B cell (primary cell): ENCODE measurements at regions not wholly inside any gene's neighbourhood (a gene's known extent, or its start where the extent isn't known, plus 50 kb on each side); places are given as distances from the start of the nearest gene placed in this dataset.

Experiments
- ATAC-seq: fragments of 200-7000 bp; cut with Tn5 transposase; one replicate; pipeline ENCODE4 v1.10.0; 2021; ENCODE audit warnings: low read depth, mild to moderate bottlenecking, moderate number of reproducible peaks, moderate library complexity
- CTCF ChIA-PET: fragments of 350-600 bp; sonication (Branson Sonifier 250); formaldehyde crosslinking; loops from one replicate; lab custom pipeline; 2021; ENCODE audit warnings: antibody characterized with exemption, inconsistent platforms; lab: Charles Lee
- POLR2A ChIA-PET: fragments of 350-600 bp; sonication (Branson Sonifier 250); formaldehyde crosslinking; loops from one replicate; lab custom pipeline; 2021; ENCODE audit warnings: antibody characterized with exemption; lab: Charles Lee
- DNase-seq: peaks from one replicate; pipeline ENCODE4 v3.0.0; 2013
- H2AFZ ChIP-seq: 2 replicates; pipeline ENCODE4 v1.6.1; 2012; ENCODE audit warnings: mild to moderate bottlenecking, low read depth, low read length; ENCODE audit not compliant: insufficient read depth, poor library complexity, severe bottlenecking
- H3K27ac ChIP-seq, 2 donors: 1 replicate in 1 of 2; 2 replicates in 1 of 2; pipeline ENCODE4 v1.5.1; 2012 to 2013; ENCODE audit warnings: low read length in 2 of 2, mild to moderate bottlenecking in 2 of 2, moderate library complexity in 1 of 2
- H3K27me3 ChIP-seq, 4 experiments: fragments of 200-600 bp in 1 of 4; sonication (generic) in 1 of 4; replicated peaks in 1 of 4; 1 replicate in 2 of 4; 2 replicates in 2 of 4; pipeline versions ENCODE4 v1.6.1 to v1.7.0; 2013 to 2016; ENCODE audit warnings: low read length in 3 of 4, mild to moderate bottlenecking in 2 of 4, mixed read lengths in 1 of 4, moderate library complexity in 1 of 4; ENCODE audit not compliant: insufficient read depth in 4 of 4, control insufficient read depth in 3 of 4; ENCODE audit errors: control extremely low read depth in 1 of 4
- H3K36me3 ChIP-seq, 2 experiments: replicated peaks in 1 of 2; 1 replicate in 1 of 2; 2 replicates in 1 of 2; pipeline versions ENCODE4 v1.6.1 to v1.7.1; 2013; ENCODE audit warnings: low read length in 1 of 2; ENCODE audit not compliant: insufficient read depth in 2 of 2, control insufficient read depth in 1 of 2; ENCODE audit errors: control extremely low read depth in 1 of 2, extremely low read depth in 1 of 2
- H3K4me1 ChIP-seq, 2 donors: fragments of 200-600 bp in 1 of 2; sonication (generic) in 1 of 2; 1 replicate in 1 of 2; 2 replicates in 1 of 2; pipeline versions ENCODE4 v1.5.1 to v1.6.1; 2013 to 2017; ENCODE audit warnings: low read length in 2 of 2; ENCODE audit not compliant: control insufficient read depth in 2 of 2, insufficient read depth in 2 of 2
- H3K4me2 ChIP-seq: replicated peaks from 2 replicates; pipeline ENCODE3; 2012; ENCODE audit warnings: mild to moderate bottlenecking, low read depth, low read length; ENCODE audit not compliant: poor library complexity, severe bottlenecking
- H3K4me3 ChIP-seq, 5 experiments: fragments of 200-600 bp in 1 of 5; sonication (generic) in 1 of 5; 1 replicate in 3 of 5; 2 replicates in 2 of 5; pipeline versions ENCODE4 v1.5.1 to v1.7.0; 2011 to 2016; ENCODE audit warnings: low read length in 4 of 5, mild to moderate bottlenecking in 4 of 5, low read depth in 2 of 5, control low read depth in 1 of 5, moderate library complexity in 1 of 5; ENCODE audit not compliant: insufficient read depth in 1 of 5; ENCODE audit errors: control extremely low read depth in 1 of 5, extremely low read depth in 1 of 5
- H3K79me2 ChIP-seq: fragments of 200-600 bp; sonication (generic); one replicate; pipeline ENCODE4 v1.6.0; 2016; ENCODE audit warnings: low read length; ENCODE audit not compliant: control insufficient read depth, insufficient read depth
- H3K9ac ChIP-seq: fragments of 200-600 bp; sonication (generic); 2 replicates; pipeline ENCODE4 v1.6.1; 2017; ENCODE audit warnings: mild to moderate bottlenecking, low read length, moderate library complexity
- H3K9me3 ChIP-seq, 3 donors: one replicate each; pipeline versions ENCODE4 v1.6.1 to v1.7.1; 2013; ENCODE audit warnings: low read length in 2 of 3; ENCODE audit not compliant: control insufficient read depth in 2 of 3, insufficient read depth in 1 of 3; ENCODE audit errors: control extremely low read depth in 1 of 3
- H4K20me1 ChIP-seq: 2 replicates; pipeline ENCODE4 v1.6.0; 2012; ENCODE audit warnings: mild to moderate bottlenecking, low read length; ENCODE audit not compliant: insufficient read depth, control insufficient read depth, poor library complexity, severe bottlenecking
- H3K27ac Mint-ChIP-seq: one replicate; pipeline ENCODE4 v1.8.0; 2021; ENCODE audit warnings: mixed read lengths
- H3K27me3 Mint-ChIP-seq: one replicate; pipeline ENCODE4 v1.8.0; 2021; ENCODE audit warnings: mixed read lengths
- H3K4me1 Mint-ChIP-seq: one replicate; pipeline ENCODE4 v1.8.0; 2021; ENCODE audit warnings: mixed read lengths
- H3K4me3 Mint-ChIP-seq: one replicate; pipeline ENCODE4 v1.8.0; 2021; ENCODE audit warnings: mixed read lengths
- H3K9me3 Mint-ChIP-seq: one replicate; pipeline ENCODE4 v1.8.0; 2022; ENCODE audit warnings: mixed read lengths; ENCODE audit not compliant: insufficient read depth
- CTCF ChIP-seq: fragments of 200-600 bp; IDR thresholded peaks from one replicate; pipeline ENCODE4 v1.8.0; 2022; ENCODE audit warnings: antibody characterized with exemption, mild to moderate bottlenecking
- EZH2 ChIP-seq: IDR thresholded peaks from 2 replicates; pipeline ENCODE4 v1.6.1; 2012; ENCODE audit warnings: borderline replicate concordance, low read depth, mild to moderate bottlenecking, moderate library complexity, low read length; ENCODE audit not compliant: insufficient read depth, poor library complexity, severe bottlenecking
- WGBS: methylation state at CpG from one replicate; pipeline ENCODE4 v1.1.5; 2013; ENCODE audit warnings: missing lambda C conversion rate; ENCODE audit not compliant: insufficient coverage; 5-methylcytosine and 5-hydroxymethylcytosine counted together
- intact Hi-C: fragments of 100-400 bp; cut with micrococcal nuclease; formaldehyde crosslinking; loops from one replicate; pipeline ENCODE4 v1.10.0; 2022

GRCh38 chr10:52665821-52666220 is 106.8 kb downstream of the MBL2 start:
- H3K9me3 Mint-ChIP-seq = peaks cover 4% of the 10 kb centered on the region
- no CpG with 5 or more reads among the region's 1 CpG for WGBS
- H3K4me1 Mint-ChIP-seq = no peaks in the 10 kb centered on the region
- no peaks in the 10 kb centered on the region for H4K20me1 ChIP-seq
- H3K4me1 ChIP-seq = no peaks in the 10 kb centered on the region
- intact Hi-C loops = no loop called here
- H3K27ac Mint-ChIP-seq = no peak overlapping the region
- ChIA-PET POLR2A (no interaction called here), CTCF (no interaction called here)
- H2AFZ ChIP-seq = no peak overlapping the region
- TF ChIP-seq EZH2 (no peak), CTCF (no peak)
- no peak overlapping the region for H3K4me3 Mint-ChIP-seq
- H3K9ac ChIP-seq = no peak overlapping the region
- H3K9me3 ChIP-seq = no peaks in the 10 kb centered on the region
- H3K79me2 ChIP-seq = no peaks in the 10 kb centered on the region
- H3K27ac ChIP-seq = no peak overlapping the region
- ATAC-seq = no peak
- H3K36me3 ChIP-seq = no peaks in the 10 kb centered on the region
- no peak overlapping the region for H3K4me2 ChIP-seq
- H3K4me3 ChIP-seq = no peak overlapping the region
- H3K27me3 Mint-ChIP-seq = no peaks in the 10 kb centered on the region
- H3K27me3 ChIP-seq = no peaks in the 10 kb centered on the region
- no peak for DNase-seq

- peaks cover 4% of the 10 kb centered on the region for H3K9me3 Mint-ChIP-seq
- Histone ChIP-seq H3K4me1 (no peaks in the 10 kb centered on the region), H4K20me1 (no peaks in the 10 kb centered on the region), H3K9ac (no peak overlapping the region), H3K27ac (no peak overlapping the region), H3K79me2 (no peaks in the 10 kb centered on the region), H3K27me3 (no peaks in the 10 kb centered on the region), H3K36me3 (no peaks in the 10 kb centered on the region), H3K4me2 (no peak overlapping the region), H3K9me3 (no peaks in the 10 kb centered on the region), H3K4me3 (no peak overlapping the region), H2AFZ (no peak overlapping the region)
- H3K27me3 Mint-ChIP-seq = no peaks in the 10 kb centered on the region
- ChIA-PET CTCF (no interaction called here), POLR2A (no interaction called here)
- WGBS = 90% methylated on average over 1 of the region's 1 CpG
- H3K27ac Mint-ChIP-seq = no peak overlapping the region
- H3K4me1 Mint-ChIP-seq = no peaks in the 10 kb centered on the region
- H3K4me3 Mint-ChIP-seq = no peak overlapping the region
- intact Hi-C loops = no loop called here
- ATAC-seq = no peak
- DNase-seq = no peak
- TF ChIP-seq CTCF (no peak), EZH2 (no peak)
These were observed 105.7 kb downstream of the MBL2 start for GRCh38 chr10:52666931-52667330.
